GM12874 (cell line): ENCODE measurements at regions not wholly inside any gene's neighbourhood (a gene's known extent, or its start where the extent isn't known, plus 50 kb on each side); places are given as distances from the start of the nearest gene placed in this dataset.
A peak's percentile ranks its signal among the peaks of the same experiment; 100 is the strongest.

Source experiments
- CTCF ChIP-seq: IDR thresholded peaks from 2 replicates; pipeline ENCODE4 v1.5.1; 2011; ENCODE audit warnings: low read depth, mild to moderate bottlenecking, control low read depth, low read length, moderate library complexity; ENCODE audit not compliant: insufficient read depth

- no peak for TF ChIP-seq CTCF
These were observed 264.6 kb downstream of the BARHL2 start for GRCh38 chr1:90452491-90452890.

- TF ChIP-seq CTCF, result no peak
These were observed 273.7 kb downstream of the BARHL2 start for GRCh38 chr1:90443354-90443753.

- no peak for TF ChIP-seq CTCF
These were observed 281.8 kb downstream of the BARHL2 start for GRCh38 chr1:90435351-90435750.

- TF ChIP-seq CTCF, result peak; percentile 15; the same call in 1 of the 2 replicates
These were observed 282.6 kb downstream of the BARHL2 start for GRCh38 chr1:90434460-90434859.

GRCh38 chr1:90417126-90417525 lies 300.0 kb downstream of the BARHL2 start:
- no peak for TF ChIP-seq CTCF

- no peak for TF ChIP-seq CTCF
These were observed 302.9 kb downstream of the BARHL2 start for GRCh38 chr1:90414201-90414600.

- TF ChIP-seq CTCF, result no peak
These were observed 303.6 kb downstream of the BARHL2 start for GRCh38 chr1:90413519-90413918.

- no peak for TF ChIP-seq CTCF
These were observed 304.5 kb downstream of the BARHL2 start for GRCh38 chr1:90412563-90412962.
